ENCODE measurements at regions not wholly inside any gene's neighbourhood (a gene's known extent, or its start where the extent isn't known, plus 50 kb on each side); places are given as distances from the start of the nearest gene placed in this dataset.

DNA sequence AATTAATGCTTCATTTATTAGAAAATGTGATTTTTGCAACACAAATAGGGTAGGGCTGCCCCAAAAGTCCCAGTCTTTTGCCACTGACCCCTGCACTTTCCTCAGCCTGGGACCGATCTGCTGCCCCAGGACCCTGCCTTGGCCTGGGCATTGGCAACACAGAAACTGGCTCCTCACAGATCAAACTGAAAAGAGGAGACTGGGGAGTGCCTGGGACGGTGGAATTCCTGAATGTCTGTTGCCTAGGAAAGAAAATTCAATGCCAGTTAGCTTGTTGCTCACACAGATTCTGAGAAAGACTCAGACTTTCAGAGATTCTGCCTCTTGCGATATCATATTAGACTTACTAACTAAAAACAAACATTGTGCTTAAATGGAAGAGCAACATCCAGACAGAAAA, 211.2 kb downstream of the VAPA start:
- no peak for DNase-seq (ENCODE audit: low spot score in 2 of 2, unreplicated experiment in 2 of 2)
- TF ChIP-seq CTCF (IDR thresholded peaks at IDR 0.05; ENCODE audit: unreplicated experiment): no peak
- Mint-ChIP-seq H3K27me3 (ENCODE audit: low read depth) (no peaks in the 10 kb centered on the region), H3K36me3 (peaks cover 3% of the 10 kb centered on the region), H3K4me3 (no peak overlapping the region), H3K27ac (peak overlapping the region; percentile 22), H3K4me1 (peaks cover 69% of the 10 kb centered on the region), H3K9me3 (no peaks in the 10 kb centered on the region)

DNA sequence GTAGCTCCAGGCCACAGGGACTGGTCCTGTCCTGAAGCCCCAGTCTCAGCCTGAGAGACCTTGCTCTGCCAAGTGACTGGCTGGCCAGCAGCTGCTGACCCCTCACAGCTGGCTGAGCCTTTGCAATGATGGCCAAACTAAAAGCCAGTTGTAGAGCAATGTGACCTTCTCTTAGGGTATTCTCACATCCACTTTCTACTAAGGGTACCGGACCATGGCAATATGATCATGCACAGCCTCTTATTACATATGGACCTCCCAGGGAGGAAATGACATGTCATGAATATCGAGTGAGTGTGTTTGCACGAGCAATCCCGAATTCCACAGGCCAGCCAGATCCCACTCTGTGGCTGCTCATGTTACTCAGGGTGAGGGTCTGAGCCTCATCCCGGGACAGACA, 213.9 kb downstream of the VAPA start:
- no peak for DNase-seq (ENCODE audit: low spot score in 2 of 2, unreplicated experiment in 2 of 2)
- H3K27me3 Mint-ChIP-seq (ENCODE audit: low read depth): no peaks in the 10 kb centered on the region
- H3K27ac Mint-ChIP-seq: peak overlapping the region; percentile 67
- no peaks in the 10 kb centered on the region for H3K36me3 Mint-ChIP-seq
- H3K4me1 Mint-ChIP-seq: peaks cover 72% of the 10 kb centered on the region
- H3K4me3 Mint-ChIP-seq: no peak overlapping the region
- no peak for TF ChIP-seq CTCF (IDR thresholded peaks at IDR 0.05; ENCODE audit: unreplicated experiment)
- H3K9me3 Mint-ChIP-seq: no peaks in the 10 kb centered on the region

DNA sequence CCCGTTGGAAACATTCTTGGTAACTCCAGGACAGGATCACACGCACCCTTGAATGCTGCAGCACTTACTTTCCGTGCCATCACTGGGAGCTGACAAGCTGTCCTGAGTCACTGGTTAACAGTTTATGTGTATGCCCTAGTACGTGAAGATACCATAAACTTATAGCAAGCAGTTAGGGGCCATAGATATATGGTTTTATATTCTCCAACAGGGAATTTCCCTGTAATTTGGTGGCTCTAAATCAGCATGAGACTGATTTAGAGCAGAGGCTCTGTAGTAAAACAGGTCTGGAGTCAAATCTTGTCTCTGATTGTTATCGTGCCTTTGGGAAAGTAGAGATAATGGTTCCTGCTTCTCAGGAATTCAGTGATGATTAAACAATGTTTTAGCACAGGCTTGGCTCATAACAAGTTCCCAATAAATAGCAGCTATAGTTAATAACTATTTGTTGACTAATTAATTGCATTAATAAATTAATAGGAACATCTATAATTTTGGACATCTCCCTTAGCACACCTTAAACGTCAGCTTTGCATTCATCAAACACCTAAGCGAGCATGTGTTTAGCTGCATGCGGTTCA, 215.2 kb downstream of the VAPA start:
- H3K36me3 Mint-ChIP-seq: no peaks in the 10 kb centered on the region
- H3K9me3 Mint-ChIP-seq: no peaks in the 10 kb centered on the region
- H3K27ac Mint-ChIP-seq: peak overlapping the region; percentile 76
- no peaks in the 10 kb centered on the region for H3K27me3 Mint-ChIP-seq (ENCODE audit: low read depth)
- DNase-seq (ENCODE audit: low spot score in 2 of 2, unreplicated experiment in 2 of 2): no peak
- TF ChIP-seq CTCF (IDR thresholded peaks at IDR 0.05; ENCODE audit: unreplicated experiment): no peak
- peaks cover 72% of the 10 kb centered on the region for H3K4me1 Mint-ChIP-seq
- no peak overlapping the region for H3K4me3 Mint-ChIP-seq

DNA sequence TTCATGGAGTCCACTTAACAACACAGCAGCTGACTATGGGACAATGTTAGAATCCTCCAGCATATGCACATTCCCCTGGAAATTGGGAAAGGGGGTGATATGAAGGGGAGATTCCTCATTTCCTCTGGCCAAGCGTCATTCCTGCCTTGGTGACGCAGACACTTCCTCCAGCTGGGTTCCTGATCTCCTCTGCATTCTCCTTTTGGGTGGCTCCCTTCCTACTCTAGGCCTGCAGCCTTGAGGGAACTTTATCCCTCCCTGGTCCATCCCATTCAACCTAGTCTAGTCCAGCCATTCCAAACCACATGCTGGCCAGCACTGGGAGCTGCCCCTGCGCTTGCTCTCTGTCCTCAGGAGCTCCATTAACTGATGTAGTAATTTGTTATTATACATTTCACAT, 216.8 kb downstream of the VAPA start:
- no peaks in the 10 kb centered on the region for H3K9me3 Mint-ChIP-seq
- no peaks in the 10 kb centered on the region for H3K27me3 Mint-ChIP-seq (ENCODE audit: low read depth)
- H3K4me3 Mint-ChIP-seq: no peak overlapping the region
- peaks cover 62% of the 10 kb centered on the region for H3K4me1 Mint-ChIP-seq
- no peak for DNase-seq (ENCODE audit: low spot score in 2 of 2, unreplicated experiment in 2 of 2)
- H3K27ac Mint-ChIP-seq: peak overlapping the region; percentile 70
- no peaks in the 10 kb centered on the region for H3K36me3 Mint-ChIP-seq
- no peak for TF ChIP-seq CTCF (IDR thresholded peaks at IDR 0.05; ENCODE audit: unreplicated experiment)

GRCh38 chr18:10131081-10131459, 217.3 kb downstream of the VAPA start:
- Mint-ChIP-seq H3K27me3 (ENCODE audit: low read depth) (no peaks in the 10 kb centered on the region), H3K27ac (peak overlapping the region; percentile 70), H3K36me3 (no peaks in the 10 kb centered on the region), H3K4me1 (peaks cover 61% of the 10 kb centered on the region), H3K4me3 (peak overlapping the region; percentile 52), H3K9me3 (no peaks in the 10 kb centered on the region)
- DNase-seq (ENCODE audit: low spot score in 2 of 2, unreplicated experiment in 2 of 2): no peak
- TF ChIP-seq CTCF (IDR thresholded peaks at IDR 0.05; ENCODE audit: unreplicated experiment): no peak
